Activated CD4-positive, alpha-beta memory T cell treated with anti-CD3 and anti-CD28 coated beads for 36 hours (primary cell): ENCODE measurements at regions not wholly inside any gene's neighbourhood (a gene's known extent, or its start where the extent isn't known, plus 50 kb on each side); places are given as distances from the start of the nearest gene placed in this dataset.

Experiments
- CTCF ChIA-PET: fragments of 350-600 bp; sonication (Branson Sonifier 250); formaldehyde crosslinking; loops from one replicate; lab custom pipeline; 2021; ENCODE audit warnings: antibody characterized with exemption, inconsistent platforms; lab: Charles Lee
- POLR2A ChIA-PET: fragments of 350-600 bp; sonication (Branson Sonifier 250); formaldehyde crosslinking; loops from one replicate; lab custom pipeline; 2021; ENCODE audit warnings: antibody characterized with exemption; lab: Charles Lee
- DNase-seq: peaks from one replicate; pipeline ENCODE4 v3.0.0-alpha.2; 2020
- H3K27ac Mint-ChIP-seq: one replicate; pipeline ENCODE4 v1.8.0; 2021; ENCODE audit warnings: mixed read lengths
- H3K27me3 Mint-ChIP-seq: one replicate; pipeline ENCODE4 v1.8.0; 2021; ENCODE audit warnings: mixed read lengths
- H3K36me3 Mint-ChIP-seq: one replicate; pipeline ENCODE4 v1.8.0; 2021; ENCODE audit warnings: mixed read lengths
- H3K4me1 Mint-ChIP-seq: one replicate; pipeline ENCODE4 v1.8.0; 2021; ENCODE audit warnings: low read depth, mixed read lengths
- H3K4me3 Mint-ChIP-seq: one replicate; pipeline ENCODE4 v1.8.0; 2021; ENCODE audit warnings: mild to moderate bottlenecking, mixed read lengths
- H3K9me3 Mint-ChIP-seq: one replicate; pipeline ENCODE4 v1.8.0; 2021; ENCODE audit warnings: mixed read lengths
- intact Hi-C: fragments of 100-400 bp; cut with micrococcal nuclease; formaldehyde crosslinking; loops from one replicate; pipeline ENCODE4 v1.15.1; 2023

GRCh38 chrX:149129767-149130166 is 375.3 kb downstream of the IDS start:
- no peaks in the 10 kb centered on the region for H3K36me3 Mint-ChIP-seq
- intact Hi-C loops = no loop called here
- H3K4me1 Mint-ChIP-seq = no peaks in the 10 kb centered on the region
- DNase-seq = no peak
- H3K27me3 Mint-ChIP-seq = no peaks in the 10 kb centered on the region
- H3K9me3 Mint-ChIP-seq = no peaks in the 10 kb centered on the region
- no peak overlapping the region for H3K4me3 Mint-ChIP-seq
- ChIA-PET CTCF (no interaction called here), POLR2A (no interaction called here)
- no peak overlapping the region for H3K27ac Mint-ChIP-seq

DNA sequence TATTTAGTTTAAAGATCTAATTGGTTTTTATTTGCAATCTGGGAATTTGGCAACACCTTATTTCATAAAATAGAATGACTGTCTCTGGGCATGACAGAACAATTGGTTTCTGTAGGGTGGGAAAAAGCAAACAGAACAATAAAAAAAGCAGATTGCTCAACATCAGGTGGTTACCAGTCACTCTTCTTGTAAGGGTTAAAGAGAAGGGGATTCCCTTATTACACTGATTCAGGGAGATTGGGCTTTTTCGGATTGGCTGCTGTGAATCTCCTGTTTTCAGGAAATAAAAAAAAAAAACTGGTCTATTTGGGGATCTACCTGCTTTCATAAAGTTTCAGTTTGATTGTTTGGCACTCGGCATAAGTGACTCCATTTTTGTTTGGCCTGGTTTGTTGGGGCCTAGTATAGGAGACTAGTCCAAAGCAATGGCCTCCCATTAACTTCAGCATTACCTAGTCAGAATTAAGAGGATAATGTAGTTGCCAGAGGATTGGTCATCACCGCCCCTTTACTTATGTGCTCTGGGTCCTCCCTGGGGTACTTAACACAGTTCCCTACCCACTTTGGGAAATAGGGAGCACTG is 380.5 kb downstream of the IDS start:
- no peak overlapping the region for H3K4me3 Mint-ChIP-seq
- H3K4me1 Mint-ChIP-seq = no peaks in the 10 kb centered on the region
- H3K27ac Mint-ChIP-seq = no peak overlapping the region
- H3K27me3 Mint-ChIP-seq = no peaks in the 10 kb centered on the region
- POLR2A ChIA-PET = no interaction called here
- no peaks in the 10 kb centered on the region for H3K36me3 Mint-ChIP-seq
- H3K9me3 Mint-ChIP-seq = no peaks in the 10 kb centered on the region
- intact Hi-C loops = no loop called here
- DNase-seq = no peak
- CTCF ChIA-PET = no interaction called here

DNA sequence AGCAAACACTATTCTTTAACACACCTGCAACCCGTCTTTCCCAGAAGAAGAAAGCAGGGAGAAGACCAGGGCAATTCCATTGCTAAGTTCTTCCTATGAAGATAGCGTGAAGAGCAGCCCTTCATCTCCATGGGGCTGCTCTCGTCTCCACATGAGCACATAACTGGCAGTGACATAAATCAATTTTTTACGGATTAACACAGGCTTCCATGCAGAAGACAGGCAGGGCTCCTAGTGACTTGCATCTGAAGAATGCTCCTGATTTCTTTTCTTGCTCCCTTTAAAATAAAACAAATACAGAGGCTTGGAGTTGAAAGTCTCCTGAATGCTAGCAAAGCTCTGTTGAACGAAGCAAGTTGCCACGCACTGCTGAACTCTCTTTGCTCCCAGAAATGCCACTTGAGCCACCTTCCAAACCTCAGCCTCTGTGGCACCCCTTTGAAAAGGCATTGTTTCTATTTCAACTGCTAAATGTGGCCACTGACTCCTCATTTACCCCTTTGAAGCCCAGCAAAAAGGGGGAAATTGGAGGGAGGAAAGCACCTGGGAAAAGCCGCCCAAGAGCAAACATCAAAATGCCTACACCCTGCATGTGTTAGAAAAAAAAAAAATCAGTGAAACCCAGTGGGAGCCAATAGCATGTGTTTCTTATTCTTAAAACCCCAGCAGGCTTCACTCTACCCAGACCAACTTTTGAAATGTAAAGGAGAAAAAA is 383.7 kb downstream of the IDS start:
- POLR2A ChIA-PET = no interaction called here
- intact Hi-C loops = no loop called here
- Mint-ChIP-seq H3K36me3 (no peaks in the 10 kb centered on the region), H3K9me3 (no peaks in the 10 kb centered on the region), H3K27ac (no peak overlapping the region), H3K4me1 (no peaks in the 10 kb centered on the region), H3K27me3 (no peaks in the 10 kb centered on the region), H3K4me3 (no peak overlapping the region)
- CTCF ChIA-PET = no interaction called here
- no peak for DNase-seq

DNA sequence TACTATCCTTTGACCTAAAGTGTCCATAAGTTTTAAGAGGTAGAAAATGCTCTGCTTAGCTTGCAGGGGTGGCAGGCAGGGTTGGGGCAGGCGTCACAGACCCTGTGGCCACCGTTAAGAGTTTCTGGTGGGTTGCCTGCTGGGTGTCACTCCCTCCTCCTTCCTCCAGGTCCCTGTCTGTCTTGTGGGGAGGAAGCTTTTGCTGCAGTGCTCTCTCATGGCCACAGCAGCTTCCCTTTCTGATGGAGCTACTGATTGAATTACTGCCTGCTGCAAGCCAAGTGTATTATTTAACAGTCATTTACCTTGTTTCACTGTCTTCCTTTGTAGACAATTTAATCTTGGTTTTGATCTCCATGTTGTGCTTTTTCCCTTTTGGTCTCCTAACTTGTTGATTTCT is 384.6 kb downstream of the IDS start:
- DNase-seq = no peak
- H3K36me3 Mint-ChIP-seq = no peaks in the 10 kb centered on the region
- H3K4me3 Mint-ChIP-seq = no peak overlapping the region
- ChIA-PET POLR2A (no interaction called here), CTCF (no interaction called here)
- H3K27me3 Mint-ChIP-seq = no peaks in the 10 kb centered on the region
- H3K9me3 Mint-ChIP-seq = no peaks in the 10 kb centered on the region
- H3K27ac Mint-ChIP-seq = no peak overlapping the region
- intact Hi-C loops = no loop called here
- H3K4me1 Mint-ChIP-seq = no peaks in the 10 kb centered on the region

DNA sequence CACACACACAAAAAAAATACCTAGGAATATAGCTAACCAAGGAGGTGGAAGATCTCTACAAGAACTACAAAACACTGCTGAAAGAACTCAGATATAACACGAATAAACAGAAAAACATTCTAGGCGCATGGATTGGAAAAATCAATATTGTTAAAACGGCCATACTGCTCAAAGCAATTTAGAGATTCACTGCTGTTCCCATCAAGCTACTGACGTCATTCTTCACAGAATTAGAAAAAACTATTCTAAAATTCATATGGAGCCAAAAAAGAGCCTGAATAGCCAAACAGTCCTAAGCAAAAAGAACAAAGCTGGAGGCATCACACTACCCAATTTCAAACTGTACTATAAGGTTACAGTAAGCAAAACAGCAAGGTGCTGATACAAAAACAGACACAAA is 390.2 kb downstream of the IDS start:
- POLR2A ChIA-PET = no interaction called here
- Mint-ChIP-seq H3K4me1 (no peaks in the 10 kb centered on the region), H3K9me3 (peaks cover 7% of the 10 kb centered on the region), H3K36me3 (no peaks in the 10 kb centered on the region), H3K27ac (no peak overlapping the region), H3K4me3 (no peak overlapping the region), H3K27me3 (no peaks in the 10 kb centered on the region)
- CTCF ChIA-PET = no interaction called here
- DNase-seq = no peak
- intact Hi-C loops = no loop called here

- Mint-ChIP-seq H3K36me3 (no peaks in the 10 kb centered on the region), H3K27me3 (no peaks in the 10 kb centered on the region), H3K4me3 (no peak overlapping the region), H3K27ac (no peak overlapping the region), H3K9me3 (peaks cover 13% of the 10 kb centered on the region), H3K4me1 (no peaks in the 10 kb centered on the region)
- CTCF ChIA-PET = no interaction called here
- DNase-seq = no peak
- POLR2A ChIA-PET = no interaction called here
- intact Hi-C loops = no loop called here
Measured at GRCh38 chrX:149114001-149114400, 391.1 kb downstream of the IDS start.

DNA sequence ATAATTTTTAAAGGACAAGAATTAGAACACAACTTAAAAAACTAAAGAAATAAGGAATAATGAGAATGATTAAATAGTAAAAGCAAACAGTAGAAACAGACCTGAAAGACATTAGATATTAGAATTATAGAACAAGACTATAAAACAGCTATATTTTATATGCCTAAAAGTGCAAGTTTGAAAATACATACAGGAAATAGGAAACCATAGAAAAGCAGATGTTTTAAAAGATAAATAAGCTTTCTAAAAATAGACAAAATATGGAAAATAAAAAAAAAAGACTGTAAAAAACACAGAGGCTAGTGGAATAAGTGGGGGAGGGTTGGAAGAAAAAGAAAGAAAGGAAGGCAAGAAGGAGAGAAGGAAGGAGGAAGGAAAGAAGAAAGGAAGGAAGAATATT is 407.3 kb downstream of the IDS start:
- no peak overlapping the region for H3K27ac Mint-ChIP-seq
- ChIA-PET CTCF (no interaction called here), POLR2A (no interaction called here)
- no peak overlapping the region for H3K4me3 Mint-ChIP-seq
- no peaks in the 10 kb centered on the region for H3K4me1 Mint-ChIP-seq
- no peaks in the 10 kb centered on the region for H3K9me3 Mint-ChIP-seq
- intact Hi-C loops = no loop called here
- H3K27me3 Mint-ChIP-seq = no peaks in the 10 kb centered on the region
- no peaks in the 10 kb centered on the region for H3K36me3 Mint-ChIP-seq
- no peak for DNase-seq

- Mint-ChIP-seq H3K4me3 (no peak overlapping the region), H3K36me3 (no peaks in the 10 kb centered on the region), H3K9me3 (no peaks in the 10 kb centered on the region), H3K27me3 (no peaks in the 10 kb centered on the region), H3K27ac (no peak overlapping the region), H3K4me1 (no peaks in the 10 kb centered on the region)
- DNase-seq = no peak
- intact Hi-C loops = no loop called here
- ChIA-PET CTCF (no interaction called here), POLR2A (no interaction called here)
Measured at GRCh38 chrX:149092179-149092578, 412.9 kb downstream of the IDS start.

DNA sequence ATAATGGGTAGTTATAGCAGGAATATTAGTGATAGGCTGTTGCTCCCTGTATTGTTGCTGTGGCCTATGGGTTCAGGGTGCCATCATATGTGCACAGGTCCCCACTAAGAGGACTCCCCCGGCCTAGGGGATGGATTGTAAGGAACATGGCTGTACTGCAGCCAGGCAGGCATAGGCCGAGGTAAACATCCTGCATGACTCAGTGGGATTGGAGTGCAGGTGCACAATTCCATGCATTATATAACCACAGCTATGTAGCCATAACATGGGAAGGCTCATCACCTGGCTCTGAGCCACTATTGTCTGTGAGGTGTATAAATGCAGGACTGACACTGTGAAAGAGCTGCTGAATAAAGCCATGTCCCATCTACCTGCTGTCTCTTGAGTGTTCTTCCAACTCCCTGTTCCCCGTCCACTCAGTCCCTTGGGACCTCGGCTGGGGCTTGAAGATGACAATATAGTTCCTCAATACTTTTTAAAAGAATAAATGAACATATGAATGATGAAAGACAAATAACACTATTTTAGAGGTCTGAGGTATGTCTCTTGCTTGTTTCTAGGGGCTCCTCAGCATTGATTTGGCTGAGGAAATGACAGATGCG is 425.2 kb downstream of the IDS start:
- no peak overlapping the region for H3K27ac Mint-ChIP-seq
- no peaks in the 10 kb centered on the region for H3K4me1 Mint-ChIP-seq
- CTCF ChIA-PET = no interaction called here
- no peak for DNase-seq
- no peaks in the 10 kb centered on the region for H3K9me3 Mint-ChIP-seq
- POLR2A ChIA-PET = no interaction called here
- H3K4me3 Mint-ChIP-seq = no peak overlapping the region
- intact Hi-C loops = no loop called here
- H3K27me3 Mint-ChIP-seq = peaks cover 3% of the 10 kb centered on the region
- no peaks in the 10 kb centered on the region for H3K36me3 Mint-ChIP-seq

- intact Hi-C loops = no loop called here
- H3K9me3 Mint-ChIP-seq = no peaks in the 10 kb centered on the region
- DNase-seq = peak; percentile 16
- POLR2A ChIA-PET = no interaction called here
- H3K27ac Mint-ChIP-seq = no peak overlapping the region
- H3K27me3 Mint-ChIP-seq = no peaks in the 10 kb centered on the region
- CTCF ChIA-PET = no interaction called here
- H3K36me3 Mint-ChIP-seq = no peaks in the 10 kb centered on the region
- peaks cover 3% of the 10 kb centered on the region for H3K4me1 Mint-ChIP-seq
- H3K4me3 Mint-ChIP-seq = no peak overlapping the region
Measured at GRCh38 chrX:149074398-149074797, 430.7 kb downstream of the IDS start.

- POLR2A ChIA-PET = no interaction called here
- no peak overlapping the region for H3K27ac Mint-ChIP-seq
- intact Hi-C loops = no loop called here
Measured at GRCh38 chrX:149073479-149073878, 431.6 kb downstream of the IDS start.

GRCh38 chrX:149069899-149070298 is 435.2 kb downstream of the IDS start:
- Mint-ChIP-seq H3K9me3 (no peaks in the 10 kb centered on the region), H3K4me1 (peaks cover 3% of the 10 kb centered on the region), H3K36me3 (no peaks in the 10 kb centered on the region), H3K27ac (no peak overlapping the region), H3K27me3 (no peaks in the 10 kb centered on the region), H3K4me3 (no peak overlapping the region)
- intact Hi-C loops = no loop called here
- ChIA-PET POLR2A (no interaction called here), CTCF (no interaction called here)
- no peak for DNase-seq

More at GRCh38 chrX:149073479-149073878, 431.6 kb downstream of the IDS start:
- H3K36me3 Mint-ChIP-seq = no peaks in the 10 kb centered on the region
- no peaks in the 10 kb centered on the region for H3K27me3 Mint-ChIP-seq
- no peaks in the 10 kb centered on the region for H3K9me3 Mint-ChIP-seq
- H3K4me1 Mint-ChIP-seq = peaks cover 3% of the 10 kb centered on the region
- CTCF ChIA-PET = no interaction called here
- DNase-seq = no peak
- no peak overlapping the region for H3K4me3 Mint-ChIP-seq

GRCh38 chrX:149060921-149061320 is 444.2 kb downstream of the IDS start:
- Mint-ChIP-seq H3K27ac (no peak overlapping the region), H3K27me3 (peaks cover 3% of the 10 kb centered on the region), H3K4me1 (no peaks in the 10 kb centered on the region), H3K4me3 (no peak overlapping the region), H3K9me3 (no peaks in the 10 kb centered on the region), H3K36me3 (no peaks in the 10 kb centered on the region)
- POLR2A ChIA-PET = no interaction called here
- no peak for DNase-seq
- intact Hi-C loops = no loop called here
- CTCF ChIA-PET = no interaction called here
